C1 segment of cervical spinal cord (tissue), 14 donors: ENCODE measurements at regions not wholly inside any gene's neighbourhood (a gene's known extent, or its start where the extent isn't known, plus 50 kb on each side); places are given as distances from the start of the nearest gene placed in this dataset.

Source experiments
- DNase-seq, 14 donors: peaks; one replicate each; lab custom pipeline; 2025; lab: John Stamatoyannopoulos, UW

GRCh38 chrX:39327255-39327654, 526.0 kb downstream of the MID1IP1 start:
- DNase-seq: no peak

- DNase-seq: no peak
These were observed 526.4 kb downstream of the MID1IP1 start for GRCh38 chrX:39327705-39328104.

- DNase-seq: no peak
These were observed 527.4 kb downstream of the MID1IP1 start for GRCh38 chrX:39328661-39329060.

GRCh38 chrX:39331082-39331704, 529.9 kb downstream of the MID1IP1 start:
- no peak for DNase-seq

GRCh38 chrX:39333451-39333850, 532.2 kb downstream of the MID1IP1 start:
- no peak for DNase-seq

- no peak for DNase-seq
These were observed 534.4 kb downstream of the MID1IP1 start for GRCh38 chrX:39335513-39336235.

- no peak for DNase-seq
These were observed 535.5 kb downstream of the MID1IP1 start for GRCh38 chrX:39336671-39337311.

GRCh38 chrX:39337451-39337850, 536.2 kb downstream of the MID1IP1 start:
- no peak for DNase-seq

- no peak for DNase-seq
These were observed 537.3 kb downstream of the MID1IP1 start for GRCh38 chrX:39338583-39338982.

GRCh38 chrX:39356119-39356807, 555.0 kb downstream of the MID1IP1 start:
- DNase-seq: no peak

GRCh38 chrX:39360101-39360500, 558.8 kb downstream of the MID1IP1 start:
- DNase-seq: no peak

GRCh38 chrX:39361736-39362135, 560.5 kb downstream of the MID1IP1 start:
- DNase-seq: peak in 5 of 14 donors; percentile 9 to 30 (median 17)

GRCh38 chrX:39367416-39367815, 566.2 kb downstream of the MID1IP1 start:
- no peak for DNase-seq

- DNase-seq: no peak
These were observed 570.9 kb downstream of the MID1IP1 start for GRCh38 chrX:39372115-39372514.

- peak in 1 of 14 donors; percentile 3 for DNase-seq
These were observed 575.9 kb downstream of the MID1IP1 start for GRCh38 chrX:39377157-39377556.

- no peak for DNase-seq
These were observed 576.5 kb downstream of the MID1IP1 start for GRCh38 chrX:39377773-39378172.

GRCh38 chrX:39381422-39381821, 580.2 kb downstream of the MID1IP1 start:
- no peak for DNase-seq

GRCh38 chrX:39384996-39385395, 583.7 kb downstream of the MID1IP1 start:
- DNase-seq: no peak

GRCh38 chrX:39388730-39389129, 587.5 kb downstream of the MID1IP1 start:
- DNase-seq: no peak

- DNase-seq: peak in 1 of 14 donors; percentile 74
These were observed 595.2 kb downstream of the MID1IP1 start for GRCh38 chrX:39396358-39396995.

GRCh38 chrX:39397561-39398199, 596.4 kb downstream of the MID1IP1 start:
- no peak for DNase-seq
